HL-60 (cell line): ENCODE measurements at regions not wholly inside any gene's neighbourhood (a gene's known extent, or its start where the extent isn't known, plus 50 kb on each side); places are given as distances from the start of the nearest gene placed in this dataset.

Experiments
- GABPA ChIP-seq: IDR thresholded peaks from 2 replicates; pipeline ENCODE4 v1.6.1; 2012; ENCODE audit warnings: low read depth
- POLR2AphosphoS5 ChIP-seq: IDR thresholded peaks from 2 replicates; pipeline ENCODE4 v1.6.1; 2012; ENCODE audit warnings: low read depth
- TF ChIP-seq, protein P1 (sequence below): IDR thresholded peaks from 2 replicates; pipeline ENCODE4 v1.6.1; 2012; ENCODE audit warnings: low read depth; ENCODE audit not compliant: insufficient replicate concordance
- TF ChIP-seq, protein P2 (sequence below): IDR thresholded peaks from one replicate; pipeline ENCODE4 v1.5.1; 2011; ENCODE audit warnings: low read length, control low read depth, inconsistent platforms; ENCODE audit not compliant: insufficient read depth

DNA sequence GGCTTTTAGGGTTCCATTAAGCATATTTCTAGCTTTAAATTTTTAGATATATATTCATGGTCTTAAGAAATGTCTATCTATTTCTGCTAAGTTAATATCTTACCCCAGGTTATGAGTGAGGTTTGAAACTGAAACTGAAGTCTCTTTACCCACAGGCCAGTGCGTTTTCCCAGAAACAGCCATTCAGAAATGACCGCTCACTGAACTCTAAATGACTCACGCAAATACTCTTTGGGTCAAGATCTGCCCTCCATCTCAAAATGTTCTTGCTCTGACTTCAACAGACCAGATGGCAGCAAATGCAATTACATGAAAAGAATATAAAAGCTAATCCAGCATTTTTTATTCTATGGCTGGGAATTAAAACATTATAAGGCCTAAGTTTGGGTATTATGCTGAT is 315.2 kb downstream of the TDRD15 start:
- TF ChIP-seq GABPA = no peak
- TF ChIP-seq, protein P1, sequence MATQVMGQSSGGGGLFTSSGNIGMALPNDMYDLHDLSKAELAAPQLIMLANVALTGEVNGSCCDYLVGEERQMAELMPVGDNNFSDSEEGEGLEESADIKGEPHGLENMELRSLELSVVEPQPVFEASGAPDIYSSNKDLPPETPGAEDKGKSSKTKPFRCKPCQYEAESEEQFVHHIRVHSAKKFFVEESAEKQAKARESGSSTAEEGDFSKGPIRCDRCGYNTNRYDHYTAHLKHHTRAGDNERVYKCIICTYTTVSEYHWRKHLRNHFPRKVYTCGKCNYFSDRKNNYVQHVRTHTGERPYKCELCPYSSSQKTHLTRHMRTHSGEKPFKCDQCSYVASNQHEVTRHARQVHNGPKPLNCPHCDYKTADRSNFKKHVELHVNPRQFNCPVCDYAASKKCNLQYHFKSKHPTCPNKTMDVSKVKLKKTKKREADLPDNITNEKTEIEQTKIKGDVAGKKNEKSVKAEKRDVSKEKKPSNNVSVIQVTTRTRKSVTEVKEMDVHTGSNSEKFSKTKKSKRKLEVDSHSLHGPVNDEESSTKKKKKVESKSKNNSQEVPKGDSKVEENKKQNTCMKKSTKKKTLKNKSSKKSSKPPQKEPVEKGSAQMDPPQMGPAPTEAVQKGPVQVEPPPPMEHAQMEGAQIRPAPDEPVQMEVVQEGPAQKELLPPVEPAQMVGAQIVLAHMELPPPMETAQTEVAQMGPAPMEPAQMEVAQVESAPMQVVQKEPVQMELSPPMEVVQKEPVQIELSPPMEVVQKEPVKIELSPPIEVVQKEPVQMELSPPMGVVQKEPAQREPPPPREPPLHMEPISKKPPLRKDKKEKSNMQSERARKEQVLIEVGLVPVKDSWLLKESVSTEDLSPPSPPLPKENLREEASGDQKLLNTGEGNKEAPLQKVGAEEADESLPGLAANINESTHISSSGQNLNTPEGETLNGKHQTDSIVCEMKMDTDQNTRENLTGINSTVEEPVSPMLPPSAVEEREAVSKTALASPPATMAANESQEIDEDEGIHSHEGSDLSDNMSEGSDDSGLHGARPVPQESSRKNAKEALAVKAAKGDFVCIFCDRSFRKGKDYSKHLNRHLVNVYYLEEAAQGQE = no peak
- TF ChIP-seq, protein P2, sequence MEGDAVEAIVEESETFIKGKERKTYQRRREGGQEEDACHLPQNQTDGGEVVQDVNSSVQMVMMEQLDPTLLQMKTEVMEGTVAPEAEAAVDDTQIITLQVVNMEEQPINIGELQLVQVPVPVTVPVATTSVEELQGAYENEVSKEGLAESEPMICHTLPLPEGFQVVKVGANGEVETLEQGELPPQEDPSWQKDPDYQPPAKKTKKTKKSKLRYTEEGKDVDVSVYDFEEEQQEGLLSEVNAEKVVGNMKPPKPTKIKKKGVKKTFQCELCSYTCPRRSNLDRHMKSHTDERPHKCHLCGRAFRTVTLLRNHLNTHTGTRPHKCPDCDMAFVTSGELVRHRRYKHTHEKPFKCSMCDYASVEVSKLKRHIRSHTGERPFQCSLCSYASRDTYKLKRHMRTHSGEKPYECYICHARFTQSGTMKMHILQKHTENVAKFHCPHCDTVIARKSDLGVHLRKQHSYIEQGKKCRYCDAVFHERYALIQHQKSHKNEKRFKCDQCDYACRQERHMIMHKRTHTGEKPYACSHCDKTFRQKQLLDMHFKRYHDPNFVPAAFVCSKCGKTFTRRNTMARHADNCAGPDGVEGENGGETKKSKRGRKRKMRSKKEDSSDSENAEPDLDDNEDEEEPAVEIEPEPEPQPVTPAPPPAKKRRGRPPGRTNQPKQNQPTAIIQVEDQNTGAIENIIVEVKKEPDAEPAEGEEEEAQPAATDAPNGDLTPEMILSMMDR = no peak
- TF ChIP-seq POLR2AphosphoS5 = no peak
